Peyer's patch (tissue), 4 donors: ENCODE measurements at regions not wholly inside any gene's neighbourhood (a gene's known extent, or its start where the extent isn't known, plus 50 kb on each side); places are given as distances from the start of the nearest gene placed in this dataset.

Experiments
- CTCF ChIP-seq, 6 experiments: fragments of 450-650 bp in 4 of 6; fragments of 200-600 bp in 2 of 6; sonication (generic) in 1 of 6; IDR thresholded peaks; one replicate each; pipeline ENCODE4 v1.5.1; 2017 to 2019; ENCODE audit warnings: antibody characterized with exemption in 6 of 6, mild to moderate bottlenecking in 3 of 6, moderate library complexity in 1 of 6
- POLR2A ChIP-seq, 2 donors: fragments of 450-650 bp; IDR thresholded peaks; one replicate each; pipeline ENCODE4 v1.5.1; 2017; ENCODE audit warnings: antibody characterized with exemption in 2 of 2, mild to moderate bottlenecking in 2 of 2, moderate library complexity in 2 of 2

DNA sequence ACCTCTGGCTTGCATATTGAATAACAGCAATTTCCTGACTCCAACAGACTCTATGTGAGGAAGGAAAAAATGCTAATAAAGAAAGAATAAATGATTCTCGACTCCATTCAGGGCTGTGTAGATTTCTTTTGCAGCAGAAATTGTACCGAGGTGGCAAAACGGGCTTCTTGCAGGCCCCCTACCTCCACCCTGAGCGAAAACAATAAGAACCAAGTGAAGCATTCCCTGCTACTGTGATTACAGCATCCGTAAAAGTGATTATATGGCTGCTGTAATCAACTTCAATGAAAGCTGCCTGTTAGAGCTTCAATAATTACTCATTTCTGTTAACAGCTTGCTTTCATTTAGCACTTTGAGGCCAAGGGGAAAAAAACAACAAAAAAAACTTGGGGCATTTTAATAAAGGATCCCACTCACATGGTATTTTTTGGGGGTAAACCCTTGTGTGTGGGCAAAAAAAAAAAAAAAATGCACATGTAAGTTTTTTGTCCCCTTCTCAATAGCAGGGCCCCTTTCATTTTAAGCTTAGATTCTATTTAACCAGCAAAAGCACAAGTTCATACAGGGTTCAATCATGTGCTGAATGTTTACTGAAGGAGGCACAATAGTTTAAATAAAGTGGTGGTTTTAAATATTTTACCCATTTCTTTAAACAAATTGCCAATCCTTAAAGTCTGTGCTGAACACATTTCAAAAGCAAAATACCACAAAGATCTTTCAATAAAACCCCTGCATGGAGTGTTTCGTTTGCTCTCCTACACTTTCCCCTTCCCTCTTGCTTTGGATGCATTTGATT lies 271.6 kb downstream of the LMO4 start:
- TF ChIP-seq CTCF (IDR thresholded peaks at IDR 0.05) (no peak), POLR2A (IDR thresholded peaks at IDR 0.05) (no peak)
